Activated T-helper 17 cell treated with anti-CD3 and anti-CD28 coated beads, Interleukin-2, amount 50 U/mL, for 72 hours (primary cell): ENCODE measurements at regions not wholly inside any gene's neighbourhood (a gene's known extent, or its start where the extent isn't known, plus 50 kb on each side); places are given as distances from the start of the nearest gene placed in this dataset.

ENCODE experiments used
- ATAC-seq: fragments of 150-1000 bp; cut with Tn5 transposase; replicated peaks from 2 replicates; pipeline ENCODE4 v1.10.0; 2021; ENCODE audit warnings: mild to moderate bottlenecking, moderate library complexity
- H3K27ac Mint-ChIP-seq: one replicate; pipeline ENCODE4 v1.8.0; 2022; ENCODE audit warnings: mixed read lengths
- H3K27me3 Mint-ChIP-seq: one replicate; pipeline ENCODE4 v1.8.0; 2022; ENCODE audit warnings: mixed read lengths
- H3K36me3 Mint-ChIP-seq: one replicate; pipeline ENCODE4 v1.8.0; 2022; ENCODE audit warnings: low read depth, mild to moderate bottlenecking, mixed read lengths
- H3K4me1 Mint-ChIP-seq: one replicate; pipeline ENCODE4 v1.8.0; 2022; ENCODE audit warnings: mixed read lengths
- H3K4me3 Mint-ChIP-seq: one replicate; pipeline ENCODE4 v1.8.0; 2022; ENCODE audit warnings: mild to moderate bottlenecking, mixed read lengths
- H3K9me3 Mint-ChIP-seq: one replicate; pipeline ENCODE4 v1.8.0; 2022; ENCODE audit warnings: mixed read lengths

GRCh38 chr1:34426325-34426896 is 249.7 kb downstream of the C1orf94 start:
- no peaks in the 10 kb centered on the region for H3K9me3 Mint-ChIP-seq
- no peak overlapping the region for H3K27ac Mint-ChIP-seq
- peaks cover 23% of the 10 kb centered on the region for H3K27me3 Mint-ChIP-seq

GRCh38 chr1:34427170-34427569 is 250.5 kb downstream of the C1orf94 start:
- Mint-ChIP-seq H3K4me1 (no peaks in the 10 kb centered on the region), H3K4me3 (no peak overlapping the region), H3K27me3 (peaks cover 24% of the 10 kb centered on the region), H3K9me3 (no peaks in the 10 kb centered on the region), H3K36me3 (no peaks in the 10 kb centered on the region), H3K27ac (no peak overlapping the region)
- no peak for ATAC-seq

More at GRCh38 chr1:34426325-34426896, 249.7 kb downstream of the C1orf94 start:
- no peak for ATAC-seq
- no peaks in the 10 kb centered on the region for H3K4me1 Mint-ChIP-seq
- no peak overlapping the region for H3K4me3 Mint-ChIP-seq
- no peaks in the 10 kb centered on the region for H3K36me3 Mint-ChIP-seq

GRCh38 chr1:34433099-34433498 is 256.4 kb downstream of the C1orf94 start:
- Mint-ChIP-seq H3K36me3 (no peaks in the 10 kb centered on the region), H3K4me3 (no peak overlapping the region), H3K27me3 (peaks cover 9% of the 10 kb centered on the region), H3K4me1 (no peaks in the 10 kb centered on the region), H3K27ac (no peak overlapping the region), H3K9me3 (no peaks in the 10 kb centered on the region)
- ATAC-seq = no peak

- no peak for ATAC-seq
- H3K27ac Mint-ChIP-seq = no peak overlapping the region
- no peaks in the 10 kb centered on the region for H3K4me1 Mint-ChIP-seq
- no peaks in the 10 kb centered on the region for H3K9me3 Mint-ChIP-seq
- peaks cover 10% of the 10 kb centered on the region for H3K27me3 Mint-ChIP-seq
- no peak overlapping the region for H3K4me3 Mint-ChIP-seq
- no peaks in the 10 kb centered on the region for H3K36me3 Mint-ChIP-seq
Measured at GRCh38 chr1:34436836-34437235, 260.1 kb downstream of the C1orf94 start.

GRCh38 chr1:34441259-34442069 is 264.8 kb downstream of the C1orf94 start:
- ATAC-seq = no peak
- Mint-ChIP-seq H3K27ac (no peak overlapping the region), H3K4me3 (no peak overlapping the region), H3K27me3 (peaks cover 22% of the 10 kb centered on the region), H3K4me1 (no peaks in the 10 kb centered on the region), H3K36me3 (no peaks in the 10 kb centered on the region), H3K9me3 (no peaks in the 10 kb centered on the region)

- peaks cover 4% of the 10 kb centered on the region for H3K4me1 Mint-ChIP-seq
- no peaks in the 10 kb centered on the region for H3K36me3 Mint-ChIP-seq
- no peak overlapping the region for H3K4me3 Mint-ChIP-seq
- no peak overlapping the region for H3K27ac Mint-ChIP-seq
- peaks cover 5% of the 10 kb centered on the region for H3K9me3 Mint-ChIP-seq
- H3K27me3 Mint-ChIP-seq = peaks cover 25% of the 10 kb centered on the region
- no peak for ATAC-seq
Measured at GRCh38 chr1:34444516-34444915, 267.8 kb downstream of the C1orf94 start.

- no peak overlapping the region for H3K27ac Mint-ChIP-seq
- ATAC-seq = no peak
- no peaks in the 10 kb centered on the region for H3K36me3 Mint-ChIP-seq
- H3K27me3 Mint-ChIP-seq = peaks cover 17% of the 10 kb centered on the region
- H3K9me3 Mint-ChIP-seq = peaks cover 5% of the 10 kb centered on the region
- peaks cover 4% of the 10 kb centered on the region for H3K4me1 Mint-ChIP-seq
- no peak overlapping the region for H3K4me3 Mint-ChIP-seq
Measured at GRCh38 chr1:34450325-34450724, 273.6 kb downstream of the C1orf94 start.

- H3K36me3 Mint-ChIP-seq = no peaks in the 10 kb centered on the region
- H3K4me3 Mint-ChIP-seq = no peak overlapping the region
- no peak for ATAC-seq
- H3K9me3 Mint-ChIP-seq = no peaks in the 10 kb centered on the region
- no peak overlapping the region for H3K27ac Mint-ChIP-seq
- peaks cover 5% of the 10 kb centered on the region for H3K27me3 Mint-ChIP-seq
- H3K4me1 Mint-ChIP-seq = no peaks in the 10 kb centered on the region
Measured at GRCh38 chr1:34452451-34452850, 275.7 kb downstream of the C1orf94 start.

- ATAC-seq = no peak
- Mint-ChIP-seq H3K9me3 (no peaks in the 10 kb centered on the region), H3K36me3 (no peaks in the 10 kb centered on the region), H3K4me3 (no peak overlapping the region), H3K27me3 (peaks cover 12% of the 10 kb centered on the region), H3K4me1 (no peaks in the 10 kb centered on the region), H3K27ac (no peak overlapping the region)
Measured at GRCh38 chr1:34455121-34455520, 278.4 kb downstream of the C1orf94 start.

- H3K27me3 Mint-ChIP-seq = peaks cover 19% of the 10 kb centered on the region
- H3K27ac Mint-ChIP-seq = no peak overlapping the region
- ATAC-seq = no peak
- H3K4me3 Mint-ChIP-seq = no peak overlapping the region
- no peaks in the 10 kb centered on the region for H3K9me3 Mint-ChIP-seq
- no peaks in the 10 kb centered on the region for H3K36me3 Mint-ChIP-seq
- H3K4me1 Mint-ChIP-seq = no peaks in the 10 kb centered on the region
Measured at GRCh38 chr1:34460193-34460592, 283.5 kb downstream of the C1orf94 start.

- ATAC-seq = no peak
- Mint-ChIP-seq H3K27me3 (peaks cover 19% of the 10 kb centered on the region), H3K9me3 (no peaks in the 10 kb centered on the region), H3K36me3 (no peaks in the 10 kb centered on the region), H3K27ac (no peak overlapping the region), H3K4me1 (no peaks in the 10 kb centered on the region), H3K4me3 (no peak overlapping the region)
Measured at GRCh38 chr1:34470401-34470800, 284.4 kb upstream of the GJB5 start.

- Mint-ChIP-seq H3K9me3 (no peaks in the 10 kb centered on the region), H3K36me3 (no peaks in the 10 kb centered on the region), H3K4me3 (no peak overlapping the region), H3K27ac (no peak overlapping the region), H3K4me1 (no peaks in the 10 kb centered on the region), H3K27me3 (peaks cover 20% of the 10 kb centered on the region)
- ATAC-seq = no peak
Measured at GRCh38 chr1:34474566-34474965, 280.3 kb upstream of the GJB5 start.

- Mint-ChIP-seq H3K4me1 (no peaks in the 10 kb centered on the region), H3K27ac (no peak overlapping the region), H3K27me3 (peaks cover 28% of the 10 kb centered on the region), H3K36me3 (no peaks in the 10 kb centered on the region), H3K4me3 (no peak overlapping the region), H3K9me3 (no peaks in the 10 kb centered on the region)
- ATAC-seq = no peak
Measured at GRCh38 chr1:34476371-34476770, 278.5 kb upstream of the GJB5 start.

- Mint-ChIP-seq H3K4me1 (no peaks in the 10 kb centered on the region), H3K4me3 (no peak overlapping the region), H3K9me3 (no peaks in the 10 kb centered on the region), H3K36me3 (no peaks in the 10 kb centered on the region), H3K27ac (no peak overlapping the region), H3K27me3 (peaks cover 32% of the 10 kb centered on the region)
- no peak for ATAC-seq
Measured at GRCh38 chr1:34477632-34478141, 277.2 kb upstream of the GJB5 start.

- Mint-ChIP-seq H3K36me3 (no peaks in the 10 kb centered on the region), H3K4me3 (no peak overlapping the region), H3K9me3 (no peaks in the 10 kb centered on the region), H3K27me3 (peaks cover 33% of the 10 kb centered on the region), H3K27ac (no peak overlapping the region), H3K4me1 (no peaks in the 10 kb centered on the region)
- no peak for ATAC-seq
Measured at GRCh38 chr1:34478515-34479076, 276.3 kb upstream of the GJB5 start.
